Neutrophil (primary cell): ENCODE measurements at regions not wholly inside any gene's neighbourhood (a gene's known extent, or its start where the extent isn't known, plus 50 kb on each side); places are given as distances from the start of the nearest gene placed in this dataset.

Experiments used
- H3K27ac ChIP-seq: fragments of 200-600 bp; sonication (generic); 2 replicates; pipeline ENCODE4 v1.5.1; 2016; ENCODE audit warnings: mild to moderate bottlenecking, moderate library complexity
- H3K27me3 ChIP-seq: fragments of 200-600 bp; sonication (generic); 2 replicates; pipeline ENCODE4 v1.6.0; 2016; ENCODE audit warnings: mild to moderate bottlenecking
- H3K36me3 ChIP-seq: fragments of 200-600 bp; sonication (generic); 2 replicates; pipeline ENCODE4 v1.5.1; 2017
- H3K4me1 ChIP-seq, 2 experiments: fragments of 200-600 bp in 1 of 2; sonication (generic) in 1 of 2; 1 replicate in 1 of 2; 2 replicates in 1 of 2; pipeline versions ENCODE4 v1.5.1 to v1.6.1; 2013 to 2016; ENCODE audit warnings: low read depth in 1 of 2, low read length in 1 of 2, mild to moderate bottlenecking in 1 of 2, moderate library complexity in 1 of 2; ENCODE audit not compliant: control insufficient read depth in 1 of 2, insufficient read depth in 1 of 2
- H3K4me3 ChIP-seq, 2 experiments: fragments of 200-600 bp in 1 of 2; sonication (generic) in 1 of 2; 1 replicate in 1 of 2; 2 replicates in 1 of 2; pipeline ENCODE4 v1.5.1; 2013 to 2016; ENCODE audit warnings: low read depth in 1 of 2, low read length in 1 of 2, mild to moderate bottlenecking in 1 of 2, moderate library complexity in 1 of 2
- H3K9me3 ChIP-seq: fragments of 200-600 bp; sonication (generic); 2 replicates; pipeline ENCODE4 v1.5.1; 2016
- TF ChIP-seq, protein P1 (sequence below): fragments of 200-600 bp; sonication (generic); IDR thresholded peaks from 2 replicates; pipeline ENCODE4 v1.5.1; 2016; ENCODE audit warnings: antibody characterized with exemption

DNA sequence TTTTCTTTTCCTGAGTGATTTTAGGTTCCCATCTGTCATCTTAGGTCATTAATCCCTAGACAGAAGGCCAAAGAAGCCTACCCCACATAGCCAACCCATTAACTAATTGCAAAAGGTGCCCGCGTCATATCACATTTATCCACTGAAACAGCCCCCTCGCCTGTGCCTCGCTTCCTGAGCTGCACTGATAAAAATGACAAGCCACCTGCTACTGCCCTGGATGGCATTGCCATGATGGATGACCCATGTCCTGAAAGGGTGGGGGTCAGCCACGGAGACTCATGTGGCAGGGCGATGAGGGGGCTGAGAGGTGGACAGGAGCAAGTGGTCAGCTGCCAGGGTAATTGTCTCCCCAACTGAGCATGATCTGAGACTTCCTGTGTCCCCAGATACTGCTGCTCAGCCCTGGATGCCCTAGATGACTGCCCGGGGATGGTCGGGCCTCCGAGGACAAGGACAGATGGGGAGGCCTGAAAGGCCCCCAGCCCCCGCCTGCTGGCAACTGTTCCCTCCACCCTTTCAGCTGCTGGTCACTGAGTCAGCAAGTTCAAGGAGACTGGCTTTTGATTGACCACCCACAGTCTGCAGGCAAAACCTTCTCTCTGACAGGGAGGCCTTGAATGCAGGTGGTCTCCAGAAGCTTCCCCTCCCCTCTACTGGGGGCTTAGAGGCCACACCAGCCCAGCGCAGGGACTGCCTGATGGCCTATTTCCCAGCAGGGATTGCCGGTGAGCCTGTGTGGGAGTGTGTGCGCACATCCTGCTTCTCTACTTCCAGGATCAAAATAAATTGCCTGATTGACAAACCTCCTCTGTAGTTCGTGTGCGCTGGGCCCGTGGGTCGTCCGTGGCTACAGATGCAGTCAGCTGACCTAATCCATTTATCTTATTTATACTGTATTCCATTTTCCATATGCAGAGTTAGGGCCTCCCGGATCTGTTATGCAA lies 496.3 kb downstream of the BCOR start:
- TF ChIP-seq, protein P1, sequence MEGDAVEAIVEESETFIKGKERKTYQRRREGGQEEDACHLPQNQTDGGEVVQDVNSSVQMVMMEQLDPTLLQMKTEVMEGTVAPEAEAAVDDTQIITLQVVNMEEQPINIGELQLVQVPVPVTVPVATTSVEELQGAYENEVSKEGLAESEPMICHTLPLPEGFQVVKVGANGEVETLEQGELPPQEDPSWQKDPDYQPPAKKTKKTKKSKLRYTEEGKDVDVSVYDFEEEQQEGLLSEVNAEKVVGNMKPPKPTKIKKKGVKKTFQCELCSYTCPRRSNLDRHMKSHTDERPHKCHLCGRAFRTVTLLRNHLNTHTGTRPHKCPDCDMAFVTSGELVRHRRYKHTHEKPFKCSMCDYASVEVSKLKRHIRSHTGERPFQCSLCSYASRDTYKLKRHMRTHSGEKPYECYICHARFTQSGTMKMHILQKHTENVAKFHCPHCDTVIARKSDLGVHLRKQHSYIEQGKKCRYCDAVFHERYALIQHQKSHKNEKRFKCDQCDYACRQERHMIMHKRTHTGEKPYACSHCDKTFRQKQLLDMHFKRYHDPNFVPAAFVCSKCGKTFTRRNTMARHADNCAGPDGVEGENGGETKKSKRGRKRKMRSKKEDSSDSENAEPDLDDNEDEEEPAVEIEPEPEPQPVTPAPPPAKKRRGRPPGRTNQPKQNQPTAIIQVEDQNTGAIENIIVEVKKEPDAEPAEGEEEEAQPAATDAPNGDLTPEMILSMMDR = no peak
- Histone ChIP-seq H3K27me3 (no peaks in the 10 kb centered on the region), H3K4me1 (no peaks in the 10 kb centered on the region), H3K9me3 (no peaks in the 10 kb centered on the region), H3K36me3 (no peaks in the 10 kb centered on the region), H3K27ac (no peak overlapping the region), H3K4me3 (no peak overlapping the region)

DNA sequence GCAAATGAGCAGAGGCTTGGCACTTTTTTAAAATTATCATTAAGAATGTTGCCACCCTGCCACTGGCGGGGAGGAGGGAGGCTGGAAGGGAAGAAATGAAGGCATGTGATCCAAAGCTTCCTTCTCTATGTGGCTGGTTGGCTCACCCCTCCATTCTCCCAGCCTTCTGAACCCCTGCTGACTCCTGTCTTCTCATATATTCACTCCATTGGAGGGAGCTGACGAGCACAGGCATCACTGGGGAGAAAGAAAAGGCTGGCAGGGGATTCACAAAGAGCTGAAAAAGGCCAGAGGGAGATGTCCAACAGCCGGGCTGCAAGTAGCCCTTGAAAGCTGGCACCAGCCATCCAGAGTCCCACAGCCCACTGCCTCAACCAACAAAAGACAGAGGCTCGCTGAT lies 495.6 kb downstream of the BCOR start:
- H3K4me3 ChIP-seq = no peak overlapping the region
- no peaks in the 10 kb centered on the region for H3K27me3 ChIP-seq
- no peaks in the 10 kb centered on the region for H3K4me1 ChIP-seq
- H3K9me3 ChIP-seq = no peaks in the 10 kb centered on the region
- H3K27ac ChIP-seq = no peak overlapping the region
- no peaks in the 10 kb centered on the region for H3K36me3 ChIP-seq
- TF ChIP-seq, protein P1 = no peak

DNA sequence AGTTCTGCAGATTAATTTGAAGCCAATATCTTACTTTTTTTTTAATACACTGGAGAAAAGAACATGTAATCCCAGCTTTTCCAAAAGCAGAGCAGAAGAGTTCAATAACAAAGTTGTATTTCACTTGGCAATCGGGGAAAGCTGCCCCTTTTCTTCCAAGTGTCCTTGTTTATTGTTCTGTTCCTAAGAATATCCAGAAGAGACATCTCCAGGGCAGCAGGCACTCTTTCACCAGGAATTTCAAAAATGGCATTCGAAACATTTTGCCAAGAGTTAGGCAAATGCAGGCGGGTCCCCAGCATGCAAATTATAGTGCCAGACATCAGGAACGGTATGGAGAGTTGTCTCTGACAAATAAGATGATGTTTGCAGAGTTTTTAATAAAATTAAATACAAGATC lies 494.5 kb downstream of the BCOR start:
- TF ChIP-seq, protein P1 = no peak
- Histone ChIP-seq H3K36me3 (no peaks in the 10 kb centered on the region), H3K4me3 (no peak overlapping the region), H3K27ac (no peak overlapping the region), H3K4me1 (no peaks in the 10 kb centered on the region), H3K9me3 (no peaks in the 10 kb centered on the region), H3K27me3 (no peaks in the 10 kb centered on the region)

DNA sequence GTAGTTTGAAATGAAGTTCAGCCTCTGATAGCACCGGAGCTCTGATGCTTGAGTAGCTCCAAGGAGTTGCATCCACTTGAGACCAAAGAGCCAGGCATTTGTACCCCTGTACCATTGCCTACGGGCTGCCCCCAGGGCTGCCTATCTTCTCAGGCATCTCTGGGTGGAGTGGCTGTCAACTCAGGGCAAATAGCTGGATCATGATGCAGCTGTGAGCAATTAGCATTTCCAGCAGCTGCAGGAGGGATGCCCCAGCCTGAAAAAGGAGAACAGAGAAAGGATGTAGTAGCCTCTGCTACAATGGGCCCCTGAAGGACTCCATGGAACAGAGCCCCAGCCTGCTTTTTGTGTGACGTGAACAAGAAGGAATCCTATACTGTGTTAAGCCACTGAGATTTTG lies 492.6 kb downstream of the BCOR start:
- Histone ChIP-seq H3K27ac (no peak overlapping the region), H3K4me3 (no peak overlapping the region), H3K27me3 (no peaks in the 10 kb centered on the region), H3K9me3 (no peaks in the 10 kb centered on the region), H3K36me3 (no peaks in the 10 kb centered on the region), H3K4me1 (no peaks in the 10 kb centered on the region)
- TF ChIP-seq, protein P1 = no peak

DNA sequence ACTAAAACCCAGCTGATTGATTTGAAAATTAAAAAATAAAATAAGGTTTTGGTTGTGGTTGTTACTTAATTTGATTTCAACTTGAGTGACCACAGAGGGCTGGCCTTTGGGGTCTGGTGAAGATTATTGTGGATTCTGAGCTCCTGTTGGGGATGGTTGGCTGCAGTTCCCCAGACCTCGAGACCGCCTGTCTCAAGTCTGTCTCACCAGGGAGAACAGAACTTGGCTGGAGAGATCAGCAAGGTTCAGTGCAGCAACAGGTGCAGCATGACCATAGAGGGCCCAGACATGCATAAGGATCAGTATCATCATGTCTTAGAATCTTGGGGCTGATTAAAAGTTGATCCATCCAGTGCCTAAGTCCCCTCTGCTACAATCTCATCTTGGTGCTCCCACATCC lies 491.9 kb downstream of the BCOR start:
- TF ChIP-seq, protein P1 = no peak
- no peaks in the 10 kb centered on the region for H3K4me1 ChIP-seq
- H3K4me3 ChIP-seq = no peak overlapping the region
- no peaks in the 10 kb centered on the region for H3K9me3 ChIP-seq
- H3K36me3 ChIP-seq = no peaks in the 10 kb centered on the region
- no peaks in the 10 kb centered on the region for H3K27me3 ChIP-seq
- no peak overlapping the region for H3K27ac ChIP-seq
